Neural cell (in vitro differentiated cells): ENCODE measurements at regions not wholly inside any gene's neighbourhood (a gene's known extent, or its start where the extent isn't known, plus 50 kb on each side); places are given as distances from the start of the nearest gene placed in this dataset.

Experiments
- CTCF ChIP-seq: fragments of 450-650 bp; IDR thresholded peaks from 2 replicates; pipeline ENCODE4 v1.5.1; 2014; ENCODE audit warnings: antibody characterized with exemption, mild to moderate bottlenecking, moderate library complexity; ENCODE audit not compliant: poor library complexity, severe bottlenecking
- EZH2 ChIP-seq: fragments of 200-600, 300-800 bp; shearing (Covaris generic), sonication (generic); IDR thresholded peaks from 2 replicates; pipeline ENCODE4 v1.6.1; 2014; ENCODE audit warnings: antibody characterized with exemption, low read length, borderline replicate concordance, mild to moderate bottlenecking; ENCODE audit not compliant: insufficient read depth, poor library complexity, severe bottlenecking

- TF ChIP-seq CTCF = no peak
- TF ChIP-seq EZH2 = no peak
Observed at GRCh38 chr1:17946434-17946833, 161.2 kb upstream of the IGSF21 start.
